DMS153 treated with DMSO at 0.1 percent for 48 hours (cell line): ENCODE measurements at regions not wholly inside any gene's neighbourhood (a gene's known extent, or its start where the extent isn't known, plus 50 kb on each side); places are given as distances from the start of the nearest gene placed in this dataset.
"Not testable (repeated sequence)": the region's sequence is repeated elsewhere in the genome, so short reads cannot be mapped to it uniquely, and the experiment has no call there.

ENCODE experiments used
- DNase-seq: peaks from one replicate; lab custom pipeline; 2025; ENCODE audit not compliant: unreplicated experiment; lab: John Stamatoyannopoulos, UW

- DNase-seq = no peak
These were observed 338.7 kb downstream of the LRRIQ3 start for GRCh38 chr1:73859227-73859626.

GRCh38 chr1:73854527-73854926 lies 343.4 kb downstream of the LRRIQ3 start:
- DNase-seq = no peak

- no peak for DNase-seq
These were observed 355.5 kb downstream of the LRRIQ3 start for GRCh38 chr1:73842436-73842835.

GRCh38 chr1:73839922-73840321 lies 358.1 kb downstream of the LRRIQ3 start:
- no peak for DNase-seq

GRCh38 chr1:73832276-73833181 lies 365.4 kb downstream of the LRRIQ3 start:
- DNase-seq = no peak

GRCh38 chr1:73827283-73827682 lies 370.7 kb downstream of the LRRIQ3 start:
- DNase-seq = not testable (repeated sequence)

- no peak for DNase-seq
These were observed 373.9 kb downstream of the LRRIQ3 start for GRCh38 chr1:73824065-73824464.

- DNase-seq = no peak
These were observed 376.5 kb downstream of the LRRIQ3 start for GRCh38 chr1:73821520-73821919.

- DNase-seq = no peak
These were observed 377.1 kb downstream of the LRRIQ3 start for GRCh38 chr1:73820843-73821242.

- DNase-seq = peak; percentile 7
These were observed 384.3 kb downstream of the LRRIQ3 start for GRCh38 chr1:73813716-73814115.

- DNase-seq = no peak
These were observed 384.7 kb downstream of the LRRIQ3 start for GRCh38 chr1:73813236-73813635.

GRCh38 chr1:73811798-73812197 lies 386.2 kb downstream of the LRRIQ3 start:
- DNase-seq = no peak

GRCh38 chr1:73804935-73805334 lies 393.0 kb downstream of the LRRIQ3 start:
- DNase-seq = no peak

GRCh38 chr1:73803380-73803779 lies 394.6 kb downstream of the LRRIQ3 start:
- DNase-seq = no peak

GRCh38 chr1:73801912-73802429 lies 396.0 kb downstream of the LRRIQ3 start:
- no peak for DNase-seq

- DNase-seq = no peak
These were observed 397.6 kb downstream of the LRRIQ3 start for GRCh38 chr1:73800376-73800775.

- DNase-seq = no peak
These were observed 408.0 kb downstream of the LRRIQ3 start for GRCh38 chr1:73789965-73790364.

GRCh38 chr1:73784026-73784425 lies 413.9 kb downstream of the LRRIQ3 start:
- no peak for DNase-seq

- no peak for DNase-seq
These were observed 414.6 kb downstream of the LRRIQ3 start for GRCh38 chr1:73783352-73783751.

- DNase-seq = no peak
These were observed 415.1 kb downstream of the LRRIQ3 start for GRCh38 chr1:73782901-73783300.

GRCh38 chr1:73781251-73781650 lies 416.7 kb downstream of the LRRIQ3 start:
- DNase-seq = no peak

GRCh38 chr1:73778471-73778870 lies 419.5 kb downstream of the LRRIQ3 start:
- DNase-seq = no peak

- DNase-seq = no peak
These were observed 422.1 kb downstream of the LRRIQ3 start for GRCh38 chr1:73775896-73776295.
